ENCODE measurements at regions not wholly inside any gene's neighbourhood (a gene's known extent, or its start where the extent isn't known, plus 50 kb on each side); places are given as distances from the start of the nearest gene placed in this dataset.

GRCh38 chr10:55466806-55467504 lies 665.9 kb upstream of the PCDH15 start:
- TF ChIP-seq ZNF384 (IDR thresholded peaks at IDR 0.05) (no peak), FOXK2 (IDR thresholded peaks at IDR 0.05) (no peak), BHLHE40 (IDR thresholded peaks at IDR 0.05; ENCODE audit: borderline replicate concordance) (no peak), SP1 (IDR thresholded peaks at IDR 0.05) (no peak), ELF4 (IDR thresholded peaks at IDR 0.05) (no peak), ARNT (IDR thresholded peaks at IDR 0.05) (no peak), L3MBTL2 (conservative IDR thresholded peaks at IDR 0.05) (no peak), FOXM1 (IDR thresholded peaks at IDR 0.05; ENCODE audit: borderline replicate concordance) (no peak), SUZ12 (IDR thresholded peaks at IDR 0.05) (no peak), PKNOX1 (IDR thresholded peaks at IDR 0.05) (no peak), FOXA1 (IDR thresholded peaks at IDR 0.05) (no peak), LEF1 (IDR thresholded peaks at IDR 0.05; ENCODE audit: borderline replicate concordance) (no peak), HDGF (IDR thresholded peaks at IDR 0.05; ENCODE audit: borderline replicate concordance) (no peak)
